OCI-LY7 (cell line): ENCODE measurements at regions not wholly inside any gene's neighbourhood (a gene's known extent, or its start where the extent isn't known, plus 50 kb on each side); places are given as distances from the start of the nearest gene placed in this dataset.

Experiments
- BruUV-seq: library from RNA; stranded (reverse); fragments of 400-500 nt; replicated peaks from 2 replicates; lab custom pipeline; 2021; lab: Mats Ljungman, UMichigan
- CTCF ChIA-PET: fragments of 300-600 bp; sonication (Branson Sonifier 250); formaldehyde crosslinking; loops from one replicate; lab custom pipeline; 2022; ENCODE audit warnings: antibody characterized with exemption; ENCODE audit not compliant: unreplicated experiment; lab: Charles Lee
- POLR2A ChIA-PET: fragments of 300-600 bp; sonication (Branson Sonifier 250); formaldehyde crosslinking; loops from one replicate; lab custom pipeline; 2022; ENCODE audit warnings: antibody characterized with exemption; lab: Charles Lee
- DNase-seq: peaks from one replicate; pipeline ENCODE4 v3.0.0-alpha.2; 2015; ENCODE audit warnings: low spot score
- H2AFZ ChIP-seq: fragments of 200-600 bp; sonication (generic), shearing (Covaris generic); 2 replicates; pipeline ENCODE4 v1.6.1; 2014; ENCODE audit warnings: mild to moderate bottlenecking, antibody characterized with exemption, low read length, moderate library complexity
- H3K27ac ChIP-seq: fragments of 200-600 bp; sonication (generic); 2 replicates; pipeline ENCODE4 v1.5.1; 2014; ENCODE audit warnings: mixed run types, low read depth, mild to moderate bottlenecking, moderate library complexity, low read length, inconsistent platforms; ENCODE audit not compliant: poor library complexity, severe bottlenecking
- H3K36me3 ChIP-seq: fragments of 200-600 bp; sonication (generic); 2 replicates; pipeline ENCODE4 v1.6.1; 2014; ENCODE audit warnings: mild to moderate bottlenecking, antibody characterized with exemption, low read length, moderate library complexity, mixed read lengths; ENCODE audit not compliant: insufficient read depth
- H3K4me1 ChIP-seq: fragments of 200-600 bp; sonication (generic); 2 replicates; pipeline ENCODE4 v1.5.1; 2014; ENCODE audit warnings: mild to moderate bottlenecking, low read length; ENCODE audit not compliant: insufficient read depth, poor library complexity, severe bottlenecking
- H3K4me2 ChIP-seq: fragments of 200-600 bp; sonication (generic); 2 replicates; pipeline ENCODE4 v1.6.1; 2014; ENCODE audit warnings: mild to moderate bottlenecking, low read length
- H3K4me3 ChIP-seq: fragments of 200-600 bp; sonication (generic); 2 replicates; pipeline ENCODE4 v1.5.1; 2014; ENCODE audit warnings: mild to moderate bottlenecking, low read depth, low read length; ENCODE audit not compliant: poor library complexity, severe bottlenecking
- H3K79me2 ChIP-seq: fragments of 200-600 bp; sonication (generic); 2 replicates; pipeline ENCODE4 v1.6.1; 2016; ENCODE audit warnings: low read depth, mild to moderate bottlenecking, low read length, moderate library complexity, mixed read lengths; ENCODE audit not compliant: insufficient read depth
- H3K9me2 ChIP-seq: fragments of 200-600 bp; sonication (generic); 2 replicates; pipeline ENCODE4 v1.6.1; 2016; ENCODE audit warnings: mild to moderate bottlenecking, low read length, mixed read lengths; ENCODE audit not compliant: insufficient read depth
- H3K9me3 ChIP-seq: fragments of 200-600 bp; sonication (generic); 2 replicates; pipeline ENCODE4 v1.6.1; 2014; ENCODE audit warnings: mild to moderate bottlenecking, mixed run types, low read length, mixed read lengths
- H4K20me1 ChIP-seq: fragments of 200-600 bp; sonication (generic); 2 replicates; pipeline ENCODE4 v1.6.1; 2014; ENCODE audit warnings: mild to moderate bottlenecking, antibody characterized with exemption, low read length, moderate library complexity, mixed read lengths; ENCODE audit not compliant: insufficient read depth
- EZH2phosphoT487 ChIP-seq: fragments of 200-600 bp; sonication (generic); IDR thresholded peaks from 2 replicates; pipeline ENCODE4 v1.6.1; 2018; ENCODE audit warnings: low read depth, borderline replicate concordance, mild to moderate bottlenecking, mixed run types, antibody characterized with exemption, low read length, moderate library complexity, mixed read lengths
- intact Hi-C: fragments of 100-400 bp; cut with micrococcal nuclease; formaldehyde crosslinking; loops from one replicate; pipeline ENCODE4 v1.10.0; 2022; ENCODE audit not compliant: unreplicated experiment
- TF ChIP-seq, protein P1 (sequence below): fragments of 200-600 bp; sonication (generic); conservative IDR thresholded peaks from 2 replicates; pipeline ENCODE4 v1.5.1; 2014; ENCODE audit warnings: mild to moderate bottlenecking, antibody characterized with exemption, low read length, moderate library complexity, mixed read lengths

- Histone ChIP-seq H3K4me3 (no peak overlapping the region), H2AFZ (no peak overlapping the region), H4K20me1 (no peaks in the 10 kb centered on the region), H3K36me3 (no peaks in the 10 kb centered on the region), H3K79me2 (no peaks in the 10 kb centered on the region), H3K9me3 (no peaks in the 10 kb centered on the region), H3K4me1 (no peaks in the 10 kb centered on the region), H3K27ac (no peak overlapping the region), H3K9me2 (no peaks in the 10 kb centered on the region), H3K4me2 (no peak overlapping the region)
- CTCF ChIA-PET = no interaction called here
- POLR2A ChIA-PET = interaction anchor here (0.7 kb wide), 1 partner anchor 1765 kb away, joined by 4 read pairs; no protein-coding TSS in a partner anchor
- no peak for DNase-seq
- intact Hi-C loops = no loop called here
- BruUV-seq = no TSS peak
- TF ChIP-seq, protein P1, sequence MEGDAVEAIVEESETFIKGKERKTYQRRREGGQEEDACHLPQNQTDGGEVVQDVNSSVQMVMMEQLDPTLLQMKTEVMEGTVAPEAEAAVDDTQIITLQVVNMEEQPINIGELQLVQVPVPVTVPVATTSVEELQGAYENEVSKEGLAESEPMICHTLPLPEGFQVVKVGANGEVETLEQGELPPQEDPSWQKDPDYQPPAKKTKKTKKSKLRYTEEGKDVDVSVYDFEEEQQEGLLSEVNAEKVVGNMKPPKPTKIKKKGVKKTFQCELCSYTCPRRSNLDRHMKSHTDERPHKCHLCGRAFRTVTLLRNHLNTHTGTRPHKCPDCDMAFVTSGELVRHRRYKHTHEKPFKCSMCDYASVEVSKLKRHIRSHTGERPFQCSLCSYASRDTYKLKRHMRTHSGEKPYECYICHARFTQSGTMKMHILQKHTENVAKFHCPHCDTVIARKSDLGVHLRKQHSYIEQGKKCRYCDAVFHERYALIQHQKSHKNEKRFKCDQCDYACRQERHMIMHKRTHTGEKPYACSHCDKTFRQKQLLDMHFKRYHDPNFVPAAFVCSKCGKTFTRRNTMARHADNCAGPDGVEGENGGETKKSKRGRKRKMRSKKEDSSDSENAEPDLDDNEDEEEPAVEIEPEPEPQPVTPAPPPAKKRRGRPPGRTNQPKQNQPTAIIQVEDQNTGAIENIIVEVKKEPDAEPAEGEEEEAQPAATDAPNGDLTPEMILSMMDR = no peak
- no peak for TF ChIP-seq EZH2phosphoT487
Observed at GRCh38 chr4:161273607-161274006, 890.2 kb downstream of the FSTL5 start.

- TF ChIP-seq EZH2phosphoT487 = no peak
- TF ChIP-seq, protein P1 = no peak
- Histone ChIP-seq H3K4me3 (no peak overlapping the region), H3K36me3 (no peaks in the 10 kb centered on the region), H3K4me1 (no peaks in the 10 kb centered on the region), H3K27ac (no peak overlapping the region), H3K9me3 (no peaks in the 10 kb centered on the region), H3K9me2 (no peaks in the 10 kb centered on the region), H4K20me1 (no peaks in the 10 kb centered on the region), H2AFZ (no peak overlapping the region), H3K79me2 (no peaks in the 10 kb centered on the region), H3K4me2 (no peak overlapping the region)
- no TSS peak for BruUV-seq
- intact Hi-C loops = no loop called here
- no peak for DNase-seq
- ChIA-PET CTCF (no interaction called here), POLR2A (no interaction called here)
Observed at GRCh38 chr4:161260819-161261218, 903.0 kb downstream of the FSTL5 start.

DNA sequence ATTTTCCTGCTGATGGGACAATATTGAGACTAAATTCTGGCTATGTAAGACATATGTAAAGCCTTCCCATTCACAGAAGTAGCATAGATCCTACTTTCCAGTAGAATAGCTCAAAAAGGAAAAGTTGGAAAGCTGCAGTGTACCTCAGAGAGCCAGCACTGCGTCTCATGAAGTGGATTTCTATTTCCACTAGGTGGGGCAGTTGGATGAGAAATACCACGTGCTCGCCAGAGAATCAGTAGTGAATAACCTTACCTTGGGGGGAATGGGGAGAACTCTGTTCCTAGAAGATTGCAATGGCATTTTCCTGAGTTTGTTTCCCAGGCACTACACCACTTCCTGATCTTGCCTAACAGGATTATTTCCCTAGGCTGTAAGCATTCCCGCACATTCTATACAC, 907.1 kb downstream of the FSTL5 start:
- Histone ChIP-seq H3K9me2 (no peaks in the 10 kb centered on the region), H3K27ac (no peak overlapping the region), H4K20me1 (no peaks in the 10 kb centered on the region), H3K36me3 (no peaks in the 10 kb centered on the region), H3K4me3 (no peak overlapping the region), H3K4me1 (no peaks in the 10 kb centered on the region), H3K79me2 (no peaks in the 10 kb centered on the region), H3K9me3 (no peaks in the 10 kb centered on the region), H2AFZ (no peak overlapping the region), H3K4me2 (no peak overlapping the region)
- TF ChIP-seq, protein P1 = peak; percentile 58
- TF ChIP-seq EZH2phosphoT487 = no peak
- ChIA-PET CTCF (no interaction called here), POLR2A (no interaction called here)
- intact Hi-C loops = loop anchor here (10.0 kb wide), 1 partner anchor 908 kb away; the partner anchor contains the start of gene FSTL5
- no TSS peak for BruUV-seq
- no peak for DNase-seq
